Gastroesophageal sphincter (tissue), 4 donors: ENCODE measurements at regions not wholly inside any gene's neighbourhood (a gene's known extent, or its start where the extent isn't known, plus 50 kb on each side); places are given as distances from the start of the nearest gene placed in this dataset.

Experiments
- ATAC-seq: fragments of 150-250 bp; one replicate; pipeline ENCODE4 v1.9.1; 2016; ENCODE audit warnings: mild to moderate bottlenecking, moderate library complexity
- H3K27ac ChIP-seq, 4 donors: fragments of 200-600 bp; sonication (generic) in 3 of 4; 1 replicate in 3 of 4; 2 replicates in 1 of 4; pipeline ENCODE4 v1.5.1; 2016 to 2019
- H3K27me3 ChIP-seq: fragments of 200-600 bp; sonication (generic); one replicate; pipeline ENCODE4 v1.5.1; 2019
- H3K36me3 ChIP-seq, 2 donors: fragments of 200-600 bp; sonication (generic); one replicate each; pipeline ENCODE4 v1.5.1; 2019; ENCODE audit warnings: control low read depth in 1 of 2
- H3K4me1 ChIP-seq, 3 donors: fragments of 200-600 bp; sonication (generic); 1 replicate in 2 of 3; 2 replicates in 1 of 3; pipeline ENCODE4 v1.5.1; 2016 to 2019; ENCODE audit warnings: control low read depth in 2 of 3
- H3K4me3 ChIP-seq, 2 donors: fragments of 200-600 bp; sonication (generic); one replicate each; pipeline ENCODE4 v1.5.1; 2019; ENCODE audit warnings: mild to moderate bottlenecking in 1 of 2, moderate library complexity in 1 of 2
- H3K9me3 ChIP-seq, 3 donors: fragments of 200-600 bp; sonication (generic); one replicate each; pipeline ENCODE4 v1.5.1; 2017 to 2019; ENCODE audit warnings: control low read depth in 2 of 3
- EP300 ChIP-seq: sonication (generic); formaldehyde crosslinking; IDR thresholded peaks from one replicate; pipeline ENCODE4 v1.6.1; 2017; ENCODE audit warnings: antibody characterized with exemption, mild to moderate bottlenecking
- POLR2A ChIP-seq, 2 donors: fragments of 450-650 bp; IDR thresholded peaks; one replicate each; pipeline ENCODE4 v1.6.1; 2017; ENCODE audit warnings: antibody characterized with exemption in 2 of 2, mild to moderate bottlenecking in 2 of 2, moderate library complexity in 1 of 2
- POLR2AphosphoS5 ChIP-seq: sonication (generic); formaldehyde crosslinking; IDR thresholded peaks from one replicate; pipeline ENCODE4 v1.6.1; 2017; ENCODE audit warnings: antibody characterized with exemption
- WGBS, 2 donors: methylation state at CpG; one replicate each; pipeline ENCODE4 v1.1.5; 2018; ENCODE audit warnings: low coverage in 1 of 2; 5-methylcytosine and 5-hydroxymethylcytosine counted together
- TF ChIP-seq, protein P1 (sequence below), 4 experiments: fragments of 200-600 bp in 2 of 4; fragments of 450-650 bp in 2 of 4; sonication (generic) in 1 of 4; IDR thresholded peaks; one replicate each; pipeline ENCODE4 v1.5.1; 2017 to 2019; ENCODE audit warnings: antibody characterized with exemption in 4 of 4, mild to moderate bottlenecking in 2 of 4, moderate library complexity in 2 of 4

- Histone ChIP-seq H3K27ac (no peak overlapping the region), H3K4me3 (no peak overlapping the region), H3K27me3 (peaks cover 64% of the 10 kb centered on the region), H3K9me3 (no peaks in the 10 kb centered on the region), H3K36me3 (no peaks in the 10 kb centered on the region), H3K4me1 (peaks cover 0 to 15% (median 0%) of the 10 kb centered on the region in 3 donors)
- ATAC-seq: no peak
- TF ChIP-seq POLR2A (IDR thresholded peaks at IDR 0.05): no peak
- 65 to 70% methylated on average over 2 to 3 of the region's 6 CpGs for WGBS, 2 donors
These were observed 73.0 kb upstream of the EPHB3 start for GRCh38 chr3:184488577-184488976.

DNA sequence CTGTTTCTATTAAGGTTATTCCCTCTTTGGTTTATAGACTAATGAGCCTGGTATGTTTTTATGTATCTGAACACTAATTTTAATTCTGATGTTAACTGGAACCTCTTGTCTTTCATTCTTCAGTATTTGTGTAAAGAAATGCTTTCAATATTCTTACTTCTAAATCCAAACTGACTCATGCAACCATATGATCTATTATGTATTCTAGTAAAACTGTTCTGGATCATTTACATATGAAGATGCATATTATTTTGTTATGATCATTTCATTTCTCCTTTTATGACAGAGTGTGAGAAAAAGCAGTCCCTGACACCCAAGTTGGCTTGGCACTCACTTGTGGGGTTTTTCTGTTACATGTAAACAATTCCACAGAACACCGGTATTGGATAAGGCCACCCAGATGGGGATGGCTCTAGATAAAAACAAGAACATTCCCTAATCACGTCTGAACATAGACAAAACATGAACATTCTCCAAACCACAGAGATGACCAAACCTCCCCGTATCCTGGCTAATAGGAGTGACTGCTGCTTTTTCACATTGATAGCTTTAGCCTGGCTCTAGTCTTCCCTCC, 72.2 kb upstream of the EPHB3 start:
- Histone ChIP-seq H3K27me3 (peaks cover 72% of the 10 kb centered on the region), H3K9me3 (no peaks in the 10 kb centered on the region), H3K27ac (no peak overlapping the region), H3K36me3 (no peaks in the 10 kb centered on the region), H3K4me1 (peaks cover 0 to 15% (median 0%) of the 10 kb centered on the region in 3 donors), H3K4me3 (no peak overlapping the region)
- WGBS, 2 donors: 22 to 28% methylated on average over 3 of the region's 3 CpGs
- no peak for ATAC-seq
- TF ChIP-seq POLR2A (IDR thresholded peaks at IDR 0.05) (no peak), POLR2AphosphoS5 (no peak), EP300 (no peak)
- TF ChIP-seq, protein P1, sequence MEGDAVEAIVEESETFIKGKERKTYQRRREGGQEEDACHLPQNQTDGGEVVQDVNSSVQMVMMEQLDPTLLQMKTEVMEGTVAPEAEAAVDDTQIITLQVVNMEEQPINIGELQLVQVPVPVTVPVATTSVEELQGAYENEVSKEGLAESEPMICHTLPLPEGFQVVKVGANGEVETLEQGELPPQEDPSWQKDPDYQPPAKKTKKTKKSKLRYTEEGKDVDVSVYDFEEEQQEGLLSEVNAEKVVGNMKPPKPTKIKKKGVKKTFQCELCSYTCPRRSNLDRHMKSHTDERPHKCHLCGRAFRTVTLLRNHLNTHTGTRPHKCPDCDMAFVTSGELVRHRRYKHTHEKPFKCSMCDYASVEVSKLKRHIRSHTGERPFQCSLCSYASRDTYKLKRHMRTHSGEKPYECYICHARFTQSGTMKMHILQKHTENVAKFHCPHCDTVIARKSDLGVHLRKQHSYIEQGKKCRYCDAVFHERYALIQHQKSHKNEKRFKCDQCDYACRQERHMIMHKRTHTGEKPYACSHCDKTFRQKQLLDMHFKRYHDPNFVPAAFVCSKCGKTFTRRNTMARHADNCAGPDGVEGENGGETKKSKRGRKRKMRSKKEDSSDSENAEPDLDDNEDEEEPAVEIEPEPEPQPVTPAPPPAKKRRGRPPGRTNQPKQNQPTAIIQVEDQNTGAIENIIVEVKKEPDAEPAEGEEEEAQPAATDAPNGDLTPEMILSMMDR (IDR thresholded peaks at IDR 0.05): no peak

GRCh38 chr3:184491011-184491576, 70.5 kb upstream of the EPHB3 start:
- TF ChIP-seq POLR2AphosphoS5 (no peak), EP300 (no peak), POLR2A (IDR thresholded peaks at IDR 0.05) (no peak)
- TF ChIP-seq, protein P1 (IDR thresholded peaks at IDR 0.05): no peak
- H3K27me3 ChIP-seq: peaks cover 89% of the 10 kb centered on the region
- no peak overlapping the region for H3K27ac ChIP-seq
- H3K4me3 ChIP-seq: no peak overlapping the region
- H3K9me3 ChIP-seq: no peaks in the 10 kb centered on the region
- peaks cover 0 to 15% (median 0%) of the 10 kb centered on the region in 3 donors for H3K4me1 ChIP-seq
- no peaks in the 10 kb centered on the region for H3K36me3 ChIP-seq
- 18 to 26% methylated on average over 3 to 6 of the region's 31 CpGs for WGBS, 2 donors
- ATAC-seq: no peak

GRCh38 chr3:184491867-184492615, 69.5 kb upstream of the EPHB3 start:
- Histone ChIP-seq H3K4me1 (peaks cover 0 to 15% (median 0%) of the 10 kb centered on the region in 3 donors), H3K27ac (no peak overlapping the region), H3K9me3 (no peaks in the 10 kb centered on the region), H3K36me3 (no peaks in the 10 kb centered on the region), H3K27me3 (peaks cover 96% of the 10 kb centered on the region), H3K4me3 (peak overlapping the region in 1 of 2 donors; percentile 15)
- peak; percentile 50 for ATAC-seq
- 7 to 12% methylated on average over 20 to 26 of the region's 34 CpGs for WGBS, 2 donors
- TF ChIP-seq POLR2A (IDR thresholded peaks at IDR 0.05) (no peak), POLR2AphosphoS5 (no peak), EP300 (no peak)
- TF ChIP-seq, protein P1 (IDR thresholded peaks at IDR 0.05): no peak

DNA sequence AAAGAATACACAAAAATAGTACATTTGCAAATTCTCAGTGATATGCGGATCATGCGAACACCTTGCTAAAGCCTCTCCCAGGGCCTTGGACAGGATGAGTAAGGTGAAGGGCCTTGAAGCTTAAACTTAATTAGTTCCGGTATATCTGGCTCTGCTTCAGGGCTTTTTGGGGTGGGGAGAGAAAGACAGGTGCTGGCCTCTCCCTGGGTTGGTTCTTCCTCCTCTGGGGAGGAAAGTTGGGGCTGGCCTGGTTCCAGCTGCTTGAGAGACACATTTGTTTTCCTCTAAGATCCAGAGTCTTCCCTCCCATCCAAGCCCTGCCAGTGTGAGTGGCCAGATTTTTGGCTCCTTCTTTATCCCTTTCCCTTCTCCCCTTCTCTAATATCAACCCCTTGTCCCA, 64.7 kb upstream of the EPHB3 start:
- Histone ChIP-seq H3K9me3 (peaks cover 0 to 4% (median 0%) of the 10 kb centered on the region in 3 donors), H3K36me3 (no peaks in the 10 kb centered on the region), H3K4me3 (no peak overlapping the region), H3K27ac (no peak overlapping the region), H3K27me3 (peaks cover 93% of the 10 kb centered on the region), H3K4me1 (peaks cover 0 to 6% (median 0%) of the 10 kb centered on the region in 3 donors)
- TF ChIP-seq POLR2A (IDR thresholded peaks at IDR 0.05): no peak
- TF ChIP-seq POLR2AphosphoS5: no peak
- TF ChIP-seq EP300: no peak
- TF ChIP-seq, protein P1 (IDR thresholded peaks at IDR 0.05): no peak
- 82 to 83% methylated on average over 2 to 3 of the region's 3 CpGs for WGBS, 2 donors
- ATAC-seq: no peak
